ENCODE measurements at regions not wholly inside any gene's neighbourhood (a gene's known extent, or its start where the extent isn't known, plus 50 kb on each side); places are given as distances from the start of the nearest gene placed in this dataset.

- TF ChIP-seq, protein P1, sequence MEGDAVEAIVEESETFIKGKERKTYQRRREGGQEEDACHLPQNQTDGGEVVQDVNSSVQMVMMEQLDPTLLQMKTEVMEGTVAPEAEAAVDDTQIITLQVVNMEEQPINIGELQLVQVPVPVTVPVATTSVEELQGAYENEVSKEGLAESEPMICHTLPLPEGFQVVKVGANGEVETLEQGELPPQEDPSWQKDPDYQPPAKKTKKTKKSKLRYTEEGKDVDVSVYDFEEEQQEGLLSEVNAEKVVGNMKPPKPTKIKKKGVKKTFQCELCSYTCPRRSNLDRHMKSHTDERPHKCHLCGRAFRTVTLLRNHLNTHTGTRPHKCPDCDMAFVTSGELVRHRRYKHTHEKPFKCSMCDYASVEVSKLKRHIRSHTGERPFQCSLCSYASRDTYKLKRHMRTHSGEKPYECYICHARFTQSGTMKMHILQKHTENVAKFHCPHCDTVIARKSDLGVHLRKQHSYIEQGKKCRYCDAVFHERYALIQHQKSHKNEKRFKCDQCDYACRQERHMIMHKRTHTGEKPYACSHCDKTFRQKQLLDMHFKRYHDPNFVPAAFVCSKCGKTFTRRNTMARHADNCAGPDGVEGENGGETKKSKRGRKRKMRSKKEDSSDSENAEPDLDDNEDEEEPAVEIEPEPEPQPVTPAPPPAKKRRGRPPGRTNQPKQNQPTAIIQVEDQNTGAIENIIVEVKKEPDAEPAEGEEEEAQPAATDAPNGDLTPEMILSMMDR (IDR thresholded peaks at IDR 0.05; ENCODE audit: borderline replicate concordance, extremely low read depth, low read length, poor library complexity, severe bottlenecking) = no peak
- TF ChIP-seq EZH2 (IDR thresholded peaks at IDR 0.05; ENCODE audit: borderline replicate concordance, low read depth, low read length, severe bottlenecking) = no peak
Measured at GRCh38 chr4:173463816-173464215, 64.9 kb upstream of the SCRG1 start.
